Lower lobe of right lung (tissue), 2 donors: ENCODE measurements at regions not wholly inside any gene's neighbourhood (a gene's known extent, or its start where the extent isn't known, plus 50 kb on each side); places are given as distances from the start of the nearest gene placed in this dataset.

Experiments
- ATAC-seq, 2 donors: fragments of 200-7000 bp; cut with Tn5 transposase; one replicate each; pipeline ENCODE4 v1.9.1; 2020 to 2022; ENCODE audit warnings: mild to moderate bottlenecking in 2 of 2, moderate library complexity in 2 of 2
- DNase-seq: peaks from one replicate; pipeline ENCODE4 v3.0.0-alpha.2; 2020
- H3K27ac ChIP-seq: fragments of 200-600 bp; one replicate; pipeline ENCODE4 v1.8.0; 2022
- H3K27me3 ChIP-seq: fragments of 200-600 bp; one replicate; pipeline ENCODE4 v1.8.0; 2022; ENCODE audit warnings: low read depth
- H3K36me3 ChIP-seq: fragments of 200-600 bp; one replicate; pipeline ENCODE4 v1.8.0; 2022; ENCODE audit warnings: mild to moderate bottlenecking
- H3K4me1 ChIP-seq: fragments of 200-600 bp; one replicate; pipeline ENCODE4 v1.8.0; 2022
- H3K4me3 ChIP-seq: fragments of 200-600 bp; one replicate; pipeline ENCODE4 v1.8.0; 2022; ENCODE audit warnings: mild to moderate bottlenecking
- H3K9me3 ChIP-seq: fragments of 200-600 bp; one replicate; pipeline ENCODE4 v1.8.0; 2022
- intact Hi-C: fragments of 100-400 bp; cut with DNase I; formaldehyde crosslinking; loops from one replicate; pipeline ENCODE4 v1.11.0; 2022
- TF ChIP-seq, protein P1 (sequence below): fragments of 200-600 bp; IDR thresholded peaks from one replicate; pipeline ENCODE4 v1.8.0; 2022; ENCODE audit warnings: antibody characterized with exemption, mild to moderate bottlenecking
- donor health status: DM: no; HTN: yes; CAD: no; lungs with severe emphysema.

DNA sequence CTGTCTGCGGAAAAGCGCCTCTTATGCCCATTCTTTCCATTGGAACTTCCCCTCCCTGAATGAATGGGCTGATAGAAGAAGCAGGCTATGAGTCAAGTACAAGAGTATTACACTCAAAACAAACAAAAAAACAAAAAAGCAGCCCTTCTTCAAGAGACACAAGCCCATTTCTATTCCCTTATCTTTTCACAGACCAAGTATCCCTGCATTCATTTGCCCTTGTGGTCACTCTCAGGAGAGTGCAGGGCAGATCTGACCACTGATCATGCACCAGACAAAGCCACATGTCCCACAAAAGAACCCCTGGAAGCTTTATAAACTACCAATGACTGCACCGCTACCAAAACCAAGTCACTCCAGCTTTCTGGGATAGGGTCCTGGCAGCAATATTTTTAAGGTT is 262.5 kb upstream of the TAS2R1 start:
- intact Hi-C loops = no loop called here
- no peak for DNase-seq
- TF ChIP-seq, protein P1, sequence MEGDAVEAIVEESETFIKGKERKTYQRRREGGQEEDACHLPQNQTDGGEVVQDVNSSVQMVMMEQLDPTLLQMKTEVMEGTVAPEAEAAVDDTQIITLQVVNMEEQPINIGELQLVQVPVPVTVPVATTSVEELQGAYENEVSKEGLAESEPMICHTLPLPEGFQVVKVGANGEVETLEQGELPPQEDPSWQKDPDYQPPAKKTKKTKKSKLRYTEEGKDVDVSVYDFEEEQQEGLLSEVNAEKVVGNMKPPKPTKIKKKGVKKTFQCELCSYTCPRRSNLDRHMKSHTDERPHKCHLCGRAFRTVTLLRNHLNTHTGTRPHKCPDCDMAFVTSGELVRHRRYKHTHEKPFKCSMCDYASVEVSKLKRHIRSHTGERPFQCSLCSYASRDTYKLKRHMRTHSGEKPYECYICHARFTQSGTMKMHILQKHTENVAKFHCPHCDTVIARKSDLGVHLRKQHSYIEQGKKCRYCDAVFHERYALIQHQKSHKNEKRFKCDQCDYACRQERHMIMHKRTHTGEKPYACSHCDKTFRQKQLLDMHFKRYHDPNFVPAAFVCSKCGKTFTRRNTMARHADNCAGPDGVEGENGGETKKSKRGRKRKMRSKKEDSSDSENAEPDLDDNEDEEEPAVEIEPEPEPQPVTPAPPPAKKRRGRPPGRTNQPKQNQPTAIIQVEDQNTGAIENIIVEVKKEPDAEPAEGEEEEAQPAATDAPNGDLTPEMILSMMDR = no peak
- Histone ChIP-seq H3K27ac (no peak overlapping the region), H3K27me3 (no peaks in the 10 kb centered on the region), H3K4me1 (no peaks in the 10 kb centered on the region), H3K4me3 (no peak overlapping the region), H3K36me3 (no peaks in the 10 kb centered on the region), H3K9me3 (no peaks in the 10 kb centered on the region)
- no peak for ATAC-seq

DNA sequence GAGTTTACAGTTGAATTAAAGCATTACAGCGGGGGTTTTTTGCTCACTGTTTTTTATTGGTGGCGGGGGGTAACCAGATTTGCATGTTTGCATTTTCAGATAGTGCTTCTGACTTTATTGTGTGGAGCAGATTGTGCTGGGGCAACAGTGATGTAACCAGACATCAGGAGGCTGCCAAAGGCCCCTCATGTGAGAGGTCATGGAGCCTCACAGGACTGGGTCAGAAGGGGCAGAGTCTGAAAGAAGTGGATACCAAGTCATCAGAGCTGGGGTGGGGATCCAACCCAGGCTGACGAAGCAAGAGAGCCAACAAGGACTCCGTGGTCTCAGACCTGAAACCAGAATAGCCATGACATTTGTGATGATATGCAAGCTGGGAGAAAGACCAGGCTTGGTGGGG is 259.4 kb upstream of the TAS2R1 start:
- DNase-seq = no peak
- Histone ChIP-seq H3K4me1 (no peaks in the 10 kb centered on the region), H3K9me3 (no peaks in the 10 kb centered on the region), H3K27ac (no peak overlapping the region), H3K4me3 (no peak overlapping the region), H3K27me3 (no peaks in the 10 kb centered on the region), H3K36me3 (no peaks in the 10 kb centered on the region)
- intact Hi-C loops = no loop called here
- no peak for ATAC-seq
- TF ChIP-seq, protein P1 = no peak

DNA sequence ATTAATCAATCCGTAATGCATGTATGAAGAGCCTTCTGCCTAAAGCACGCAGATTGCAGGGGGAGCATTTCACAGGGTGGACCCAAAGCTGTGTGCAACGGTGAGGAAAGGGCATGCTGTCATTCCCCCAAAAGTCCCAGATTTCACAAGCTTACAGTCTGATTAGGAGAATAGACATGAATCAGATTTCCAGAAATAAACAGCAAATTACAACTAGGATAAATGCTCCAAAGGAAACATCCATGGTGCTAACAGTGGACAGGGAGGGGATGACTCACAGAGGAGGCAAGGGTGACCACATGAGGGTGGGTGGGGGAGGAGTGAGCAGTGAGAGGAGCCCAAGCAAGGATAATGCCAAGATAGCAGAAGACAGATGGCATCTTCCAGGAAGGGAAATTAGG is 258.4 kb upstream of the TAS2R1 start:
- H3K9me3 ChIP-seq = no peaks in the 10 kb centered on the region
- no peak for DNase-seq
- ATAC-seq = no peak
- no peaks in the 10 kb centered on the region for H3K4me1 ChIP-seq
- H3K4me3 ChIP-seq = no peak overlapping the region
- intact Hi-C loops = no loop called here
- no peaks in the 10 kb centered on the region for H3K36me3 ChIP-seq
- no peaks in the 10 kb centered on the region for H3K27me3 ChIP-seq
- TF ChIP-seq, protein P1 = no peak
- no peak overlapping the region for H3K27ac ChIP-seq

DNA sequence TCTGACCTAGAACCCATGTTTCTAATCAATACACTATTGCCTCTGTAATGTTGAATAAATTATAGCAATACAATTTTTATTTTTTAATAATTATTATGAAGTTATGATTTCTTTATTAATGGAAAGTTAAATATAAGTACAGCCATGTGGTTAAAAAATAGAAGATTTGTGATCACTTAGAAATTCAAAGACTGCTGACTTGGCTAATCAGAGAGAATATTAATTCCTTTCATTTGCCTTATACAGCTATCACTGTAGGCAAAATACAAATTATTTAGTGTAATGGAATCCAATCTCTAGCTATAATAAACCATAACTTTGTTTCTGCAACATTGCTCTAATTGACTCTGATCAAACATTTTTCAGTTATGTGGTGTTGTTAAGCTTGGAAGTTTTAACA is 255.0 kb upstream of the TAS2R1 start:
- TF ChIP-seq, protein P1 = no peak
- no peak overlapping the region for H3K4me3 ChIP-seq
- no peak overlapping the region for H3K27ac ChIP-seq
- no peaks in the 10 kb centered on the region for H3K27me3 ChIP-seq
- DNase-seq (no peak), ATAC-seq (no peak)
- no peaks in the 10 kb centered on the region for H3K36me3 ChIP-seq
- no peaks in the 10 kb centered on the region for H3K9me3 ChIP-seq
- no peaks in the 10 kb centered on the region for H3K4me1 ChIP-seq
- intact Hi-C loops = no loop called here

DNA sequence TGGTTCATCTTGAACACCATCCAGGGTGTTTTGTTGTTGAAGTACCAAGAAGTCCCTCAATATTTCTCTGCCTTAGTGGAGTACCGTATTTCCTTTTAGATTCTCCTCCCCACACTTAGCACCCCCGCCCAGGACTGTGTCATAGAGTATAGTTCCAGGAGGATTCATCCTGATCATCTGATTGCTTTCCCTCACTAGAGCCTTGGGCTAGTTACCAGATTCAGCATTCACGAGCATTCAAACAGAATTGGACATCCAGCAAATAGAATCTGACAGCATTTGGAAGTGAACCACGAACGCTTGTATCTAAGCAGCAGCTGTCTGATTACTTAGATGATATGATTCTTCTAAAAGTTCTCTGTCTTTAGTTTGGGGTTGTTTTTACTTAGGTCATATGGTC is 248.1 kb upstream of the TAS2R1 start:
- ATAC-seq (no peak), DNase-seq (no peak)
- no peak overlapping the region for H3K27ac ChIP-seq
- intact Hi-C loops = no loop called here
- H3K4me1 ChIP-seq = no peaks in the 10 kb centered on the region
- no peaks in the 10 kb centered on the region for H3K36me3 ChIP-seq
- no peak overlapping the region for H3K4me3 ChIP-seq
- no peaks in the 10 kb centered on the region for H3K9me3 ChIP-seq
- H3K27me3 ChIP-seq = no peaks in the 10 kb centered on the region
- TF ChIP-seq, protein P1 = no peak

DNA sequence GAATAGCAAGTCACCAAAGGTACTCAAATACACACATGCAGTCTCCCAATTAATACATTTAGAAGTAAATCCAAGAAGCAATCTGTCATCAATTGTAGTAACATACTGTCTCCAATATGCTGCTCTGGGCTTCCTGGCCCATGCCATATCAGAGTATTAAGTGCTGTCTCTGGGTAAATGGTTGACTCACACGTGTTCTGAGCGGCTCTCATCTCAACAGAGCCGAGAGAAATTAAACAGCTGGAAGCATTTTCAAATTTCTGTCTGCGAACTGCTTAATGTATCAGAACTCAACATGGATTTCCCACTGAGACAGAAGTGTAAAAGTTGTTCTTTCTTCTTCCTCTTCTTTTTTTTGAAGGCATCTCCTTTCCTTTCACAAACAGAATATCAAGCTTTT is 247.3 kb upstream of the TAS2R1 start:
- H3K27ac ChIP-seq = no peak overlapping the region
- no peaks in the 10 kb centered on the region for H3K9me3 ChIP-seq
- no peak for ATAC-seq
- DNase-seq = no peak
- H3K4me3 ChIP-seq = no peak overlapping the region
- H3K4me1 ChIP-seq = no peaks in the 10 kb centered on the region
- no peaks in the 10 kb centered on the region for H3K27me3 ChIP-seq
- no peaks in the 10 kb centered on the region for H3K36me3 ChIP-seq
- TF ChIP-seq, protein P1 = no peak
- intact Hi-C loops = no loop called here
